Mesenchymal stem cell (in vitro differentiated cells and primary cell): ENCODE measurements at regions not wholly inside any gene's neighbourhood (a gene's known extent, or its start where the extent isn't known, plus 50 kb on each side); places are given as distances from the start of the nearest gene placed in this dataset.

Experiments
- DNase-seq: peaks from one replicate; pipeline ENCODE4 v3.0.0-alpha.2; 2013
- H2AFZ ChIP-seq: one replicate; pipeline ENCODE4 v1.6.1; 2013; ENCODE audit warnings: low read depth, mild to moderate bottlenecking, control low read depth, inconsistent platforms, low read length, moderate library complexity
- H2AK5ac ChIP-seq: 2 replicates; pipeline ENCODE4 v1.6.1; 2013; ENCODE audit warnings: low read length, moderate library complexity, mild to moderate bottlenecking, inconsistent platforms; ENCODE audit not compliant: severe bottlenecking
- H2BK120ac ChIP-seq: one replicate; pipeline ENCODE4 v1.6.1; 2013; ENCODE audit warnings: low read depth, mild to moderate bottlenecking, inconsistent platforms, low read length, moderate library complexity
- H2BK12ac ChIP-seq, 2 experiments: one replicate each; pipeline ENCODE4 v1.6.1; 2013; ENCODE audit warnings: inconsistent platforms in 2 of 2, low read length in 2 of 2, mild to moderate bottlenecking in 2 of 2, moderate library complexity in 2 of 2, control low read depth in 1 of 2
- H2BK15ac ChIP-seq: one replicate; pipeline ENCODE4 v1.6.1; 2013; ENCODE audit warnings: mild to moderate bottlenecking, low read depth, inconsistent platforms; ENCODE audit not compliant: poor library complexity, severe bottlenecking
- H2BK5ac ChIP-seq: 2 replicates; pipeline ENCODE4 v1.6.1; 2013; ENCODE audit warnings: low read depth, mild to moderate bottlenecking, low read length, control low read depth, inconsistent platforms; ENCODE audit not compliant: poor library complexity, severe bottlenecking
- H3K14ac ChIP-seq, 2 experiments: one replicate each; pipeline ENCODE4 v1.6.1; 2013; ENCODE audit warnings: inconsistent platforms in 2 of 2, low read length in 2 of 2, control low read depth in 1 of 2, mild to moderate bottlenecking in 1 of 2, moderate library complexity in 1 of 2
- H3K18ac ChIP-seq, 2 experiments: one replicate each; pipeline ENCODE4 v1.6.1; 2013; ENCODE audit warnings: inconsistent platforms in 2 of 2, low read length in 2 of 2, control low read depth in 1 of 2, low read depth in 1 of 2, mild to moderate bottlenecking in 1 of 2
- H3K23ac ChIP-seq, 2 experiments: one replicate each; pipeline ENCODE4 v1.6.1; 2013; ENCODE audit warnings: inconsistent platforms in 2 of 2, low read length in 2 of 2, mild to moderate bottlenecking in 2 of 2, moderate library complexity in 2 of 2, control low read depth in 1 of 2
- H3K27ac ChIP-seq: 2 replicates; pipeline ENCODE4 v1.5.1; 2013; ENCODE audit warnings: mild to moderate bottlenecking, moderate library complexity, low read length, control low read depth, inconsistent platforms; ENCODE audit not compliant: poor library complexity, severe bottlenecking
- H3K27me3 ChIP-seq, 2 experiments: 2 replicates each; pipeline versions ENCODE4 v1.6.1 to v1.7.0; 2013; ENCODE audit warnings: low read length in 2 of 2, mild to moderate bottlenecking in 2 of 2, moderate library complexity in 2 of 2, control low read depth in 1 of 2, inconsistent platforms in 1 of 2; ENCODE audit not compliant: control insufficient read depth in 1 of 2, insufficient read depth in 1 of 2
- H3K36me3 ChIP-seq, 2 experiments: 2 replicates each; pipeline versions ENCODE4 v1.6.1 to v1.7.0; 2013; ENCODE audit warnings: low read length in 2 of 2, control low read depth in 1 of 2, inconsistent platforms in 1 of 2, low read depth in 1 of 2, mild to moderate bottlenecking in 1 of 2; ENCODE audit not compliant: insufficient read depth in 2 of 2, control insufficient read depth in 1 of 2
- H3K4ac ChIP-seq, 2 experiments: one replicate each; pipeline ENCODE4 v1.6.1; 2013; ENCODE audit warnings: inconsistent platforms in 2 of 2, low read length in 2 of 2, mild to moderate bottlenecking in 2 of 2, moderate library complexity in 2 of 2, control low read depth in 1 of 2, low read depth in 1 of 2
- H3K4me1 ChIP-seq: 2 replicates; pipeline ENCODE4 v1.6.1; 2013; ENCODE audit warnings: low read depth, low read length, control low read depth; ENCODE audit not compliant: control insufficient read depth, insufficient read depth
- H3K4me2 ChIP-seq: 2 replicates; pipeline ENCODE4 v1.6.1; 2013; ENCODE audit warnings: low read length, mild to moderate bottlenecking, inconsistent platforms; ENCODE audit not compliant: poor library complexity, severe bottlenecking
- H3K4me3 ChIP-seq, 2 experiments: 2 replicates each; pipeline versions ENCODE4 v1.5.1 to v1.7.0; 2013; ENCODE audit warnings: low read length in 2 of 2, mild to moderate bottlenecking in 2 of 2, control low read depth in 1 of 2, low read depth in 1 of 2; ENCODE audit not compliant: insufficient read depth in 1 of 2
- H3K79me1 ChIP-seq: replicated peaks from 2 replicates; pipeline ENCODE4 v1.6.1; 2013; ENCODE audit warnings: mild to moderate bottlenecking, control low read depth, low read length, inconsistent platforms; ENCODE audit not compliant: poor library complexity, severe bottlenecking
- H3K9ac ChIP-seq: 2 replicates; pipeline ENCODE4 v1.7.0; 2013; ENCODE audit warnings: mild to moderate bottlenecking, low read length, moderate library complexity
- H3K9me3 ChIP-seq: 2 replicates; pipeline ENCODE4 v1.7.0; 2013; ENCODE audit warnings: mild to moderate bottlenecking, low read length; ENCODE audit not compliant: control insufficient read depth
- H4K8ac ChIP-seq: one replicate; pipeline ENCODE4 v1.6.1; 2013; ENCODE audit warnings: inconsistent platforms, mild to moderate bottlenecking, low read length, moderate library complexity
- H4K91ac ChIP-seq: one replicate; pipeline ENCODE4 v1.6.1; 2013; ENCODE audit warnings: mild to moderate bottlenecking, low read length, inconsistent platforms
- WGBS: methylation state at CpG from one replicate; pipeline ENCODE4 v1.1.7; 2013; ENCODE audit warnings: mixed read lengths; 5-methylcytosine and 5-hydroxymethylcytosine counted together

- H2BK120ac ChIP-seq = no peak overlapping the region
- H3K4ac ChIP-seq = no peak overlapping the region
- H3K23ac ChIP-seq = no peak overlapping the region
- WGBS = 97% methylated on average over 8 of the region's 8 CpGs
- no peak overlapping the region for H4K8ac ChIP-seq
- no peak overlapping the region for H2BK12ac ChIP-seq
- H3K18ac ChIP-seq = no peak overlapping the region
- no peak overlapping the region for H4K91ac ChIP-seq
- H2BK15ac ChIP-seq = no peak overlapping the region
- no peak overlapping the region for H3K27ac ChIP-seq
- peaks cover 3% of the 10 kb centered on the region for H3K4me1 ChIP-seq
- no peak overlapping the region for H3K9ac ChIP-seq
- H2AK5ac ChIP-seq = peak overlapping the region; percentile 33
- H3K4me2 ChIP-seq = no peak overlapping the region
- H3K4me3 ChIP-seq = no peak overlapping the region
- no peak overlapping the region for H2AFZ ChIP-seq
- H2BK5ac ChIP-seq = no peak overlapping the region
- H3K14ac ChIP-seq = no peak overlapping the region
- H3K79me1 ChIP-seq = no peaks in the 10 kb centered on the region
- no peak for DNase-seq
- H3K36me3 ChIP-seq = no peaks in the 10 kb centered on the region
- H3K27me3 ChIP-seq = no peaks in the 10 kb centered on the region
- H3K9me3 ChIP-seq = peaks cover 13% of the 10 kb centered on the region
Observed at GRCh38 chr2:12044857-12045256, 298.4 kb downstream of the LPIN1 start.

GRCh38 chr2:12045864-12046291 is 299.4 kb downstream of the LPIN1 start:
- H3K18ac ChIP-seq = no peak overlapping the region
- no peak overlapping the region for H3K23ac ChIP-seq
- H2AFZ ChIP-seq = no peak overlapping the region
- no peak overlapping the region for H2AK5ac ChIP-seq
- DNase-seq = no peak
- H3K4me2 ChIP-seq = no peak overlapping the region
- H3K9ac ChIP-seq = no peak overlapping the region
- no peak overlapping the region for H2BK5ac ChIP-seq
- peaks cover 4% of the 10 kb centered on the region for H3K9me3 ChIP-seq
- H3K27ac ChIP-seq = no peak overlapping the region
- no peak overlapping the region for H3K4me3 ChIP-seq
- H2BK120ac ChIP-seq = no peak overlapping the region
- no peak overlapping the region for H2BK12ac ChIP-seq
- H4K8ac ChIP-seq = no peak overlapping the region
- no peak overlapping the region for H2BK15ac ChIP-seq
- H3K4me1 ChIP-seq = peaks cover 3% of the 10 kb centered on the region
- no peaks in the 10 kb centered on the region for H3K79me1 ChIP-seq
- H3K27me3 ChIP-seq = no peaks in the 10 kb centered on the region
- no peak overlapping the region for H3K4ac ChIP-seq
- H3K14ac ChIP-seq = no peak overlapping the region
- H4K91ac ChIP-seq = no peak overlapping the region
- WGBS = 91% methylated on average over 9 of the region's 9 CpGs
- H3K36me3 ChIP-seq = no peaks in the 10 kb centered on the region

GRCh38 chr2:12046641-12047040 is 300.2 kb downstream of the LPIN1 start:
- H3K14ac ChIP-seq = no peak overlapping the region
- H2BK5ac ChIP-seq = no peak overlapping the region
- no peak overlapping the region for H2BK120ac ChIP-seq
- no peaks in the 10 kb centered on the region for H3K36me3 ChIP-seq
- H3K18ac ChIP-seq = no peak overlapping the region
- no peaks in the 10 kb centered on the region for H3K79me1 ChIP-seq
- H3K9me3 ChIP-seq = no peaks in the 10 kb centered on the region
- no peak overlapping the region for H3K23ac ChIP-seq
- H4K91ac ChIP-seq = no peak overlapping the region
- no peak overlapping the region for H2AFZ ChIP-seq
- 14% methylated on average over 2 of the region's 4 CpGs for WGBS
- no peak overlapping the region for H3K9ac ChIP-seq
- H2BK12ac ChIP-seq = peak overlapping the region in 1 of 2 experiments; percentile 90
- DNase-seq = no peak
- H3K4me2 ChIP-seq = no peak overlapping the region
- H3K4me3 ChIP-seq = no peak overlapping the region
- H2AK5ac ChIP-seq = no peak overlapping the region
- H3K4ac ChIP-seq = no peak overlapping the region
- H3K27me3 ChIP-seq = no peaks in the 10 kb centered on the region
- H3K27ac ChIP-seq = no peak overlapping the region
- no peak overlapping the region for H2BK15ac ChIP-seq
- H4K8ac ChIP-seq = no peak overlapping the region
- H3K4me1 ChIP-seq = peaks cover 3% of the 10 kb centered on the region

- H2BK120ac ChIP-seq = no peak overlapping the region
Observed at GRCh38 chr2:12047761-12048160, 301.3 kb downstream of the LPIN1 start.

More at GRCh38 chr2:12047761-12048160, 301.3 kb downstream of the LPIN1 start:
- H3K4ac ChIP-seq = no peak overlapping the region
- H3K4me1 ChIP-seq = peaks cover 3% of the 10 kb centered on the region
- H3K27me3 ChIP-seq = no peaks in the 10 kb centered on the region
- no peak overlapping the region for H3K4me3 ChIP-seq
- H4K91ac ChIP-seq = no peak overlapping the region
- H3K18ac ChIP-seq = no peak overlapping the region
- H2BK12ac ChIP-seq = no peak overlapping the region
- H2AK5ac ChIP-seq = no peak overlapping the region
- H3K79me1 ChIP-seq = no peaks in the 10 kb centered on the region
- DNase-seq = no peak
- no peak overlapping the region for H3K27ac ChIP-seq
- no peak overlapping the region for H2BK15ac ChIP-seq
- H2BK5ac ChIP-seq = no peak overlapping the region
- no peaks in the 10 kb centered on the region for H3K36me3 ChIP-seq
- no peak overlapping the region for H3K4me2 ChIP-seq
- no peaks in the 10 kb centered on the region for H3K9me3 ChIP-seq
- H3K14ac ChIP-seq = no peak overlapping the region
- no peak overlapping the region for H3K9ac ChIP-seq
- H3K23ac ChIP-seq = no peak overlapping the region
- no peak overlapping the region for H4K8ac ChIP-seq
- H2AFZ ChIP-seq = no peak overlapping the region
